RWPE2 (cell line): ENCODE measurements at regions not wholly inside any gene's neighbourhood (a gene's known extent, or its start where the extent isn't known, plus 50 kb on each side); places are given as distances from the start of the nearest gene placed in this dataset.
A peak's percentile ranks its signal among the peaks of the same experiment; 100 is the strongest.

Experiments
- ATAC-seq: fragments of 200-7000 bp; cut with Tn5 transposase; 3 replicates; pipeline ENCODE4 v1.9.1; 2021; ENCODE audit warnings: low read depth
- DNase-seq: peaks from one replicate; pipeline ENCODE4 v3.0.0-alpha.2; 2020; ENCODE audit warnings: low spot score
- H3K27ac ChIP-seq: fragments of 450-650 bp; 2 replicates; pipeline ENCODE4 v1.5.1; 2017; ENCODE audit warnings: mild to moderate bottlenecking; ENCODE audit not compliant: poor library complexity, severe bottlenecking
- H3K27me3 ChIP-seq: fragments of 250-450 bp; sonication (Bioruptor Pico); 2 replicates; pipeline ENCODE4 v1.5.1; 2021; ENCODE audit warnings: mild to moderate bottlenecking, moderate library complexity; ENCODE audit not compliant: insufficient read depth, poor library complexity, severe bottlenecking
- H3K36me3 ChIP-seq: fragments of 250-450 bp; sonication (Bioruptor Pico); 2 replicates; pipeline ENCODE4 v1.5.1; 2020; ENCODE audit warnings: low read depth, mild to moderate bottlenecking, moderate library complexity
- H3K4me1 ChIP-seq: fragments of 250-450 bp; sonication (Bioruptor Pico); 2 replicates; pipeline ENCODE4 v1.5.1; 2021; ENCODE audit warnings: mild to moderate bottlenecking, moderate library complexity; ENCODE audit not compliant: insufficient read depth, poor library complexity, severe bottlenecking
- H3K4me3 ChIP-seq: fragments of 250-450 bp; sonication (Bioruptor Pico); 2 replicates; pipeline ENCODE4 v1.5.1; 2021; ENCODE audit warnings: mild to moderate bottlenecking, moderate library complexity; ENCODE audit not compliant: severe bottlenecking
- H3K9me3 ChIP-seq: fragments of 250-450 bp; sonication (Bioruptor Pico); 2 replicates; pipeline ENCODE4 v1.5.1; 2021; ENCODE audit warnings: mild to moderate bottlenecking, moderate library complexity; ENCODE audit not compliant: severe bottlenecking
- TF ChIP-seq, protein P1 (sequence below): fragments of 450-650 bp; IDR thresholded peaks from one replicate; pipeline ENCODE4 v1.5.1; 2017; ENCODE audit warnings: mild to moderate bottlenecking, moderate library complexity; ENCODE audit not compliant: poor library complexity, severe bottlenecking

DNA sequence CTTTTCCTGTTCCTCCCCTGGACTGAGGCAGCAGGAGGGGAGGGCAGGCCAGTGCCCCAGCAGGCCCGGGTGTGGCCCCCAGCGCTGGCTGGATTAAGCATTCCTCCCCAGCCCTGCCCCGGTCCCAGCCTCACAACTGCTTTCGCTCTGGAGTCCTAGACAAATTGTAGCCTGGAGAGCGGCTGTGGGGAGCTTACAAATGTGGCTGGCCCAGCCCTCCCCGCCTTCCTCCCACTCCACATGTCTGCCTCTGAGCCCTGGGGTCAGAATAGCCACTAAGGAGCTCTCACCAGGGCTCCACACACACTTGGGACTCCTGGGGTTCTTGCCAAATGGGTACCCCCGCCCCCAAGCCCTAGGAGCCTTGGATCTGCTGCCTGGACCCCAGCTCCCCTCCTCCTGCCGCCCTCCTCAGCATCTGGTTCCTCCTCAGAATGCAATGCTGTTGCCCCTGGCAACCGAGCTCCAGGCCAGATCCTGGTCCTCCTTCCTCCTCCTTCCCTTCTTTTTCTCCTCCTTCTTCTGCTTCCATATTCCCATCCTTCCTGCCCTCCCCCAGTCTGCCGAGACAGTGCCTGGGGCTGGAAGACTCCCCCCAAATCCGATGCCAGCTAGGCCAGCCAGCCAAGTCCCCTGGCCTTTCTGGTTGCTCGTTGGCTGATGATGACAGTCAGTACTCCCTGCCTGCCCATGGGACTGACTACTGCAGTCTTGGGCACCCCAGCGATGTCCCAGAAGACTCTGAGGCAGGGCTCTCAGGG, 91.1 kb downstream of the LINGO1 start:
- TF ChIP-seq, protein P1, sequence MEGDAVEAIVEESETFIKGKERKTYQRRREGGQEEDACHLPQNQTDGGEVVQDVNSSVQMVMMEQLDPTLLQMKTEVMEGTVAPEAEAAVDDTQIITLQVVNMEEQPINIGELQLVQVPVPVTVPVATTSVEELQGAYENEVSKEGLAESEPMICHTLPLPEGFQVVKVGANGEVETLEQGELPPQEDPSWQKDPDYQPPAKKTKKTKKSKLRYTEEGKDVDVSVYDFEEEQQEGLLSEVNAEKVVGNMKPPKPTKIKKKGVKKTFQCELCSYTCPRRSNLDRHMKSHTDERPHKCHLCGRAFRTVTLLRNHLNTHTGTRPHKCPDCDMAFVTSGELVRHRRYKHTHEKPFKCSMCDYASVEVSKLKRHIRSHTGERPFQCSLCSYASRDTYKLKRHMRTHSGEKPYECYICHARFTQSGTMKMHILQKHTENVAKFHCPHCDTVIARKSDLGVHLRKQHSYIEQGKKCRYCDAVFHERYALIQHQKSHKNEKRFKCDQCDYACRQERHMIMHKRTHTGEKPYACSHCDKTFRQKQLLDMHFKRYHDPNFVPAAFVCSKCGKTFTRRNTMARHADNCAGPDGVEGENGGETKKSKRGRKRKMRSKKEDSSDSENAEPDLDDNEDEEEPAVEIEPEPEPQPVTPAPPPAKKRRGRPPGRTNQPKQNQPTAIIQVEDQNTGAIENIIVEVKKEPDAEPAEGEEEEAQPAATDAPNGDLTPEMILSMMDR: no peak
- DNase-seq: peak; percentile 71
- Histone ChIP-seq H3K4me1 (peaks cover 5% of the 10 kb centered on the region), H3K27ac (no peak overlapping the region), H3K4me3 (no peak overlapping the region), H3K9me3 (no peaks in the 10 kb centered on the region), H3K27me3 (no peaks in the 10 kb centered on the region), H3K36me3 (no peaks in the 10 kb centered on the region)
- ATAC-seq: no peak

DNA sequence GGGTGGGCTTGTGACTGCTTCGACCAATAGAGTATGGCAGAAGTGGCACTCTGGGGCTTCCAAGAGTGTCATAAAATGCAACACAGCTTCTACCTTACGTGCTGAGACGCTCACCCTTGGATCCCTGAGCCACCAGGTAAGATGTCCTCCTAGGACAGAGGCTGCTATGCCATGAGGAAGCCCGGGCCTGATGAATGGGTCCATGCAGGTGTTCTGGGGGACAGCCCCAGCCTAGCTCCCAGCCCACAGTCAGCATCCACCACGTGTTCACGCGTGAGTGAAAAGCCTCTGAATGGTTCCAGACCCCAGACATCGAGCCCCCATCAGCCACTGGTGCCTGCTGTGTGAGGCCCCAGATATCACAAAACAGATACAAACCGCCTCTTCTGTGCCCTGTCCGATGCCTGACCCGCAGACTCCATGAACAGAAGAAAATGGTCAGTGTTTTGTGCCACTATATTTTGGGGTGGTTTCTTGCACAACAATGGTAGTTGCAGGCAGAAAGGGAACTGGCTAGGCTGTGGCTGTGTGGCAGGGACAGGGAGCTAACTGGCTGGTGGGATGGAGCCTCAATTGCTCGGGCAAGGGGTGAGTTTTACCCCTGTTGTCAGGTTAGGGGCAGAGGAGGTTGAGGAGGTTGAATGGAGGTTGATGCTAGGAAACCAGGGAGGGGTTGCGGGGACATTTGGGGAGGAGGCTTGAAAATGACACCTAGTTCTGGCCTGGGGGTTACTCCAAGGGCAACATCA, 92.2 kb downstream of the LINGO1 start:
- Histone ChIP-seq H3K4me1 (peaks cover 5% of the 10 kb centered on the region), H3K9me3 (no peaks in the 10 kb centered on the region), H3K27ac (no peak overlapping the region), H3K36me3 (no peaks in the 10 kb centered on the region), H3K4me3 (no peak overlapping the region), H3K27me3 (no peaks in the 10 kb centered on the region)
- DNase-seq (peak; percentile 62), ATAC-seq (no peak)
- TF ChIP-seq, protein P1: no peak

DNA sequence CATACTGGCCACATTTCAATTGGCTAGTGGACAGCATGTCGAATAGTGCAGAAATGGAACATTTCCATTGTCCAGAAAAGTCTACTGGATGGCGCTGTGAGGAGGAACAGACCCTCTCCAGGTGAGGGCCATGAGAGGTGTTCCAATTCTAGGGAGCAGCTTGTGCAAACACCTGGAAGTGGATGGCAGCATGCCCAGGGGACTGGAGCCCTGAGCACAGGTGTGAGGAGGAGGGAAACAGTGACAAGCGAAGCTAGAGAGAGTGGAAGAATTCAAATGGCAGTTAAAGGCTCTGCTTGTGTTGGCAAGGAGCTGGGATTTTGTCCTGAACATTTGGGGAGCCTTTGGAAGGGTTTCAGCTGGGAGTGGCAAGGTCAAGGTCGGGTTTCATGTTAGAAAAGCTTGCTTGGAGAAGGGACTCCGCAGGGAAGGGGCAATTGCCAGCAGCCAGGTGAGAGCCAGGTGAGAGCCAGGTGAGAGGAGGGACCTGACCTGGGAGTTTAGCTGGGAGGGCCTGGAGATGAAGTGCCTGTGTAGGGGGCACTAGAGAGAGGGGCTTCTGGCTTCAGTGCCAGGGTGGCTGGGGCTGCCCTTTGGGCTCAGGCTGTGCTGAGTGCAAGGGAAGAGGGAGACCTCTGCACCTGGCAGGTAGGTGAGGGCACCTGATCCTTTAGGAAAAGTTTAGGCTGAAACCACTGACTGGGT, 93.8 kb downstream of the LINGO1 start:
- Histone ChIP-seq H3K4me3 (no peak overlapping the region), H3K36me3 (no peaks in the 10 kb centered on the region), H3K9me3 (no peaks in the 10 kb centered on the region), H3K27me3 (no peaks in the 10 kb centered on the region), H3K27ac (no peak overlapping the region), H3K4me1 (peaks cover 5% of the 10 kb centered on the region)
- TF ChIP-seq, protein P1: no peak
- no peak for ATAC-seq
- peak; percentile 61 for DNase-seq

DNA sequence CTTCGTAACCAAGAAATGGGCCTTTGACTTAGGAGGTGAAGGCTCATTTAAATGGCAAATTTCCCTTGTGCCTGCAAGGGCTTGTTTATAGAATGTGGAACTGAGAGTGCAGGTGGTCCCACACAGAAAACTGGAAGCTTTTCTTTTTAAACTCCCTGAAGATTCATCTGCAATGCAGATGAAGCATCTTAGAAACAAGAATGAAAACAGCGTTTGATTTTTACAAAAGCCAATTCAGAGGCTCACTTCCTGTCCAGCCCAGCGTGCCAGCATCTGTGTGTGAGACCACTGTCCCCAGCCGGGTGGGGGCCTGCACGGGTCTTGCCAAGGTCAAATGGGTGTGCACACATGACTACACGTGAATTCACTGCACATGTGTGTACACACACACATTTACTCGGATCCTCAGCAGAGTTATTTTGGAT, 94.7 kb downstream of the LINGO1 start:
- no peak for DNase-seq
- TF ChIP-seq, protein P1: no peak
- peaks cover 5% of the 10 kb centered on the region for H3K4me1 ChIP-seq
- no peaks in the 10 kb centered on the region for H3K9me3 ChIP-seq
- H3K4me3 ChIP-seq: no peak overlapping the region
- ATAC-seq: no peak
- H3K36me3 ChIP-seq: no peaks in the 10 kb centered on the region
- no peaks in the 10 kb centered on the region for H3K27me3 ChIP-seq
- no peak overlapping the region for H3K27ac ChIP-seq
